GM23338 (cell line): ENCODE measurements at regions not wholly inside any gene's neighbourhood (a gene's known extent, or its start where the extent isn't known, plus 50 kb on each side); places are given as distances from the start of the nearest gene placed in this dataset.

Experiments
- CREB1 ChIP-seq: fragments of 250-450 bp; sonication (Bioruptor Pico); IDR thresholded peaks from 2 replicates; pipeline ENCODE4 v1.5.0; 2020; ENCODE audit warnings: low read depth, mild to moderate bottlenecking, moderate library complexity
- CTCF ChIP-seq, 2 experiments: fragments of 200-600 bp in 1 of 2; sonication (generic) in 1 of 2; conservative IDR thresholded peaks; 2 replicates each; pipeline versions ENCODE4 v1.5.1 to v1.6.1; 2016 to 2017; ENCODE audit warnings: antibody characterized with exemption in 2 of 2, low read depth in 2 of 2, mild to moderate bottlenecking in 2 of 2, moderate library complexity in 1 of 2
- EZH2 ChIP-seq: fragments of 200-600 bp; sonication (generic); IDR thresholded peaks from one replicate; pipeline ENCODE4 v1.8.0; 2017; ENCODE audit warnings: antibody characterized with exemption, mild to moderate bottlenecking, low read depth; ENCODE audit not compliant: unreplicated experiment
- EZH2phosphoT487 ChIP-seq: fragments of 200-600 bp; sonication (generic); IDR thresholded peaks from one replicate; pipeline ENCODE4 v1.8.1; 2018; ENCODE audit warnings: antibody characterized with exemption; ENCODE audit not compliant: unreplicated experiment
- JUNB ChIP-seq: IDR thresholded peaks from one replicate; pipeline ENCODE4 v1.6.1; 2016; ENCODE audit warnings: antibody characterized with exemption; ENCODE audit not compliant: unreplicated experiment
- POLR2AphosphoS5 ChIP-seq: IDR thresholded peaks from 2 replicates; pipeline ENCODE4 v1.6.1; 2016; ENCODE audit warnings: antibody characterized with exemption, low read depth
- REST ChIP-seq: IDR thresholded peaks from one replicate; pipeline ENCODE4 v1.6.1; 2018; ENCODE audit warnings: antibody characterized with exemption; ENCODE audit not compliant: unreplicated experiment
- STAT1 ChIP-seq: IDR thresholded peaks from one replicate; pipeline ENCODE4 v1.6.1; 2016; ENCODE audit warnings: antibody characterized with exemption; ENCODE audit not compliant: unreplicated experiment
- ZNF114 ChIP-seq: fragments of 250-450 bp; sonication (Bioruptor Pico); IDR thresholded peaks from 2 replicates; pipeline ENCODE4 v1.5.0; 2020; ENCODE audit warnings: mild to moderate bottlenecking, moderate library complexity
- ZNF331 ChIP-seq: fragments of 250-450 bp; sonication (Bioruptor Pico); IDR thresholded peaks from 2 replicates; pipeline ENCODE4 v1.5.0; 2020; ENCODE audit warnings: low read depth, mild to moderate bottlenecking, moderate library complexity

- no peak for TF ChIP-seq CTCF (conservative IDR thresholded peaks at IDR 0.05; ENCODE audit: low read depth in 2 of 2)
- no peak for TF ChIP-seq REST
- TF ChIP-seq EZH2 = no peak
- no peak for TF ChIP-seq CREB1 (CRISPR knock-in tag)
- no peak for TF ChIP-seq POLR2AphosphoS5
- no peak for TF ChIP-seq ZNF331 (CRISPR knock-in tag)
- no peak for TF ChIP-seq EZH2phosphoT487
- no peak for TF ChIP-seq STAT1
- no peak for TF ChIP-seq ZNF114 (CRISPR knock-in tag)
- TF ChIP-seq JUNB = no peak
These were observed 433.6 kb upstream of the DDI1 start for GRCh38 chr11:103602840-103603239.
